H9 (cell line): ENCODE measurements at regions not wholly inside any gene's neighbourhood (a gene's known extent, or its start where the extent isn't known, plus 50 kb on each side); places are given as distances from the start of the nearest gene placed in this dataset.

Experiments used
- DNase-seq: peaks from one replicate; pipeline ENCODE4 v3.0.0-alpha.2; 2017
- H2AFZ ChIP-seq: one replicate; pipeline ENCODE4 v1.6.1; 2013; ENCODE audit warnings: mild to moderate bottlenecking, low read length, control low read depth, moderate library complexity
- H2AK5ac ChIP-seq: 2 replicates; pipeline ENCODE4 v1.6.1; 2013; ENCODE audit warnings: low read length, control low read depth, mixed read lengths; ENCODE audit not compliant: insufficient read length
- H2BK120ac ChIP-seq: one replicate; pipeline ENCODE4 v1.6.1; 2013; ENCODE audit warnings: low read depth, mild to moderate bottlenecking, low read length, control low read depth, inconsistent platforms; ENCODE audit not compliant: poor library complexity, severe bottlenecking
- H2BK12ac ChIP-seq: 2 replicates; pipeline ENCODE4 v1.6.1; 2013; ENCODE audit warnings: low read length, control low read depth, mixed read lengths, low read depth; ENCODE audit not compliant: insufficient read length
- H2BK15ac ChIP-seq: 2 replicates; pipeline ENCODE4 v1.6.1; 2013; ENCODE audit warnings: low read depth, low read length, control low read depth
- H2BK20ac ChIP-seq: one replicate; pipeline ENCODE4 v1.6.1; 2013; ENCODE audit warnings: low read depth, mild to moderate bottlenecking, low read length, control low read depth, inconsistent platforms; ENCODE audit not compliant: poor library complexity, severe bottlenecking
- H2BK5ac ChIP-seq: 2 replicates; pipeline ENCODE4 v1.6.1; 2013; ENCODE audit warnings: low read length, control low read depth, mixed read lengths; ENCODE audit not compliant: insufficient read length
- H3K14ac ChIP-seq: 2 replicates; pipeline ENCODE4 v1.6.1; 2013; ENCODE audit warnings: low read length, control low read depth; ENCODE audit not compliant: insufficient read depth
- H3K18ac ChIP-seq: 2 replicates; pipeline ENCODE4 v1.6.1; 2013; ENCODE audit warnings: low read depth, mild to moderate bottlenecking, mixed read lengths, low read length, control low read depth; ENCODE audit not compliant: insufficient read length
- H3K23ac ChIP-seq: 2 replicates; pipeline ENCODE4 v1.6.1; 2013; ENCODE audit warnings: low read length, control low read depth, mixed read lengths, low read depth; ENCODE audit not compliant: insufficient read length
- H3K23me2 ChIP-seq: 2 replicates; pipeline ENCODE4 v1.6.1; 2013; ENCODE audit warnings: low read depth, mild to moderate bottlenecking, mixed read lengths, low read length, control low read depth; ENCODE audit not compliant: insufficient read length, poor library complexity, severe bottlenecking
- H3K27ac ChIP-seq: 2 replicates; pipeline ENCODE4 v1.5.1; 2013; ENCODE audit warnings: low read length, control low read depth, mixed read lengths, low read depth; ENCODE audit not compliant: insufficient read length
- H3K27me3 ChIP-seq: 2 replicates; pipeline ENCODE4 v1.6.1; 2013; ENCODE audit warnings: low read length, control low read depth, inconsistent platforms; ENCODE audit not compliant: insufficient read depth
- H3K4ac ChIP-seq: 2 replicates; pipeline ENCODE4 v1.6.1; 2013; ENCODE audit warnings: low read depth, mild to moderate bottlenecking, control low read depth, inconsistent platforms, low read length, moderate library complexity
- H3K4me1 ChIP-seq: 2 replicates; pipeline ENCODE4 v1.6.1; 2013; ENCODE audit warnings: low read length, control low read depth, inconsistent platforms; ENCODE audit not compliant: insufficient read depth
- H3K4me2 ChIP-seq: 2 replicates; pipeline ENCODE4 v1.6.1; 2013; ENCODE audit warnings: low read length, control low read depth, mixed read lengths; ENCODE audit not compliant: insufficient read length, insufficient read depth
- H3K56ac ChIP-seq: 2 replicates; pipeline ENCODE4 v1.6.1; 2013; ENCODE audit warnings: low read depth, mild to moderate bottlenecking, mixed read lengths, low read length, control low read depth; ENCODE audit not compliant: insufficient read length
- H3K79me1 ChIP-seq: 2 replicates; pipeline ENCODE4 v1.6.1; 2013; ENCODE audit warnings: low read depth, mild to moderate bottlenecking, moderate library complexity, low read length, control low read depth, inconsistent platforms; ENCODE audit not compliant: insufficient read depth, poor library complexity, severe bottlenecking
- H3K79me2 ChIP-seq: 2 replicates; pipeline ENCODE4 v1.6.1; 2013; ENCODE audit warnings: low read length, control low read depth, inconsistent platforms; ENCODE audit not compliant: insufficient read depth
- H3K9ac ChIP-seq: 2 replicates; pipeline ENCODE4 v1.6.1; 2013; ENCODE audit warnings: low read length, control low read depth, mixed read lengths; ENCODE audit not compliant: insufficient read length; ENCODE audit errors: extremely low read depth
- H3K9me3 ChIP-seq: one replicate; pipeline ENCODE4 v1.6.1; 2013; ENCODE audit warnings: low read depth, low read length, inconsistent platforms; ENCODE audit not compliant: control insufficient read depth
- H3T11ph ChIP-seq: one replicate; pipeline ENCODE4 v1.6.1; 2013; ENCODE audit warnings: mild to moderate bottlenecking, low read length, control low read depth, inconsistent platforms
- H4K20me1 ChIP-seq: one replicate; pipeline ENCODE4 v1.6.1; 2013; ENCODE audit not compliant: control insufficient read depth, insufficient read length, insufficient read depth
- H4K5ac ChIP-seq: 2 replicates; pipeline ENCODE4 v1.6.1; 2013; ENCODE audit warnings: low read depth, mild to moderate bottlenecking, mixed read lengths, low read length, control low read depth; ENCODE audit not compliant: insufficient read length
- H4K8ac ChIP-seq: replicated peaks from 2 replicates; pipeline ENCODE4 v1.6.1; 2013; ENCODE audit warnings: low read length, control low read depth, mixed read lengths, low read depth; ENCODE audit not compliant: insufficient read length
- H4K91ac ChIP-seq: 2 replicates; pipeline ENCODE4 v1.6.1; 2013; ENCODE audit warnings: low read depth, mild to moderate bottlenecking, moderate library complexity, mixed read lengths, low read length, control low read depth; ENCODE audit not compliant: insufficient read length
- H3K27ac Mint-ChIP-seq, 3 experiments: 2 replicates in 2 of 3; 3 replicates in 1 of 3; pipeline ENCODE4 v1.8.0; 2020 to 2021; ENCODE audit warnings: mixed read lengths in 3 of 3, mild to moderate bottlenecking in 1 of 3, moderate library complexity in 1 of 3
- H3K27me3 Mint-ChIP-seq: 2 replicates; pipeline ENCODE4 v1.8.0; 2021; ENCODE audit warnings: low read depth, mild to moderate bottlenecking, moderate library complexity, mixed read lengths
- H3K36me3 Mint-ChIP-seq, 3 experiments: 2 replicates in 2 of 3; 3 replicates in 1 of 3; pipeline ENCODE4 v1.8.0; 2020 to 2021; ENCODE audit warnings: low read depth in 3 of 3, mixed read lengths in 3 of 3; ENCODE audit not compliant: insufficient read depth in 1 of 3
- H3K4me1 Mint-ChIP-seq, 2 experiments: 2 replicates each; pipeline ENCODE4 v1.8.0; 2020; ENCODE audit warnings: mixed read lengths in 2 of 2
- H3K4me3 Mint-ChIP-seq, 2 experiments: 2 replicates in 1 of 2; 3 replicates in 1 of 2; pipeline ENCODE4 v1.8.0; 2020 to 2021; ENCODE audit warnings: mild to moderate bottlenecking in 2 of 2, mixed read lengths in 2 of 2, moderate library complexity in 1 of 2
- H3K9me3 Mint-ChIP-seq, 2 experiments: 2 replicates in 1 of 2; 3 replicates in 1 of 2; pipeline ENCODE4 v1.8.0; 2020; ENCODE audit warnings: mild to moderate bottlenecking in 2 of 2, mixed read lengths in 2 of 2, moderate library complexity in 1 of 2
- WGBS: extraction: QIAGEN DNeasy Blood & Tissue Kit; methylation state at CpG from one replicate; pipeline ENCODE4 v1.1.7; 2013; ENCODE audit warnings: missing lambda C conversion rate, low lambda C conversion rate, mixed read lengths; ENCODE audit not compliant: insufficient read length; ENCODE audit errors: extremely low coverage; 5-methylcytosine and 5-hydroxymethylcytosine counted together
- TF ChIP-seq, protein P1 (sequence below): fragments of 200-600 bp; sonication (generic); conservative IDR thresholded peaks from 3 replicates; pipeline ENCODE4 v1.8.0; 2021; ENCODE audit warnings: antibody characterized with exemption, mild to moderate bottlenecking

GRCh38 chr2:52128081-52128480 is 1096.1 kb upstream of the NRXN1 start:
- no peak overlapping the region for H3K23ac ChIP-seq
- H3K4me1 ChIP-seq = no peaks in the 10 kb centered on the region
- no peak overlapping the region for H3K56ac ChIP-seq
- no peak overlapping the region for H2BK15ac ChIP-seq
- no peak overlapping the region for H4K91ac ChIP-seq
- H4K20me1 ChIP-seq = no peaks in the 10 kb centered on the region
- no peaks in the 10 kb centered on the region for H3K27me3 ChIP-seq
- no peak overlapping the region for H3K9ac ChIP-seq
- H2BK12ac ChIP-seq = no peak overlapping the region
- H2BK120ac ChIP-seq = no peak overlapping the region
- no peaks in the 10 kb centered on the region for H3K79me2 ChIP-seq
- H3K4ac ChIP-seq = no peak overlapping the region
- H3K4me1 Mint-ChIP-seq = peaks cover 9 to 19% of the 10 kb centered on the region in 2 experiments
- H3K23me2 ChIP-seq = no peaks in the 10 kb centered on the region
- H3K14ac ChIP-seq = no peak overlapping the region
- H3K9me3 ChIP-seq = no peaks in the 10 kb centered on the region
- H3K4me3 Mint-ChIP-seq = no peak overlapping the region
- no CpG with 5 or more reads among the region's 3 CpGs for WGBS
- H3K36me3 Mint-ChIP-seq = peaks cover 10 to 13% (median 12%) of the 10 kb centered on the region in 3 experiments; a peak in 6 of 7 replicates
- H2AK5ac ChIP-seq = no peak overlapping the region
- no peak overlapping the region for H3K27ac ChIP-seq
- H3K27ac Mint-ChIP-seq = peak overlapping the region in 2 of 3 experiments; percentile 73 to 75; a peak in 3 of 7 replicates
- TF ChIP-seq, protein P1, sequence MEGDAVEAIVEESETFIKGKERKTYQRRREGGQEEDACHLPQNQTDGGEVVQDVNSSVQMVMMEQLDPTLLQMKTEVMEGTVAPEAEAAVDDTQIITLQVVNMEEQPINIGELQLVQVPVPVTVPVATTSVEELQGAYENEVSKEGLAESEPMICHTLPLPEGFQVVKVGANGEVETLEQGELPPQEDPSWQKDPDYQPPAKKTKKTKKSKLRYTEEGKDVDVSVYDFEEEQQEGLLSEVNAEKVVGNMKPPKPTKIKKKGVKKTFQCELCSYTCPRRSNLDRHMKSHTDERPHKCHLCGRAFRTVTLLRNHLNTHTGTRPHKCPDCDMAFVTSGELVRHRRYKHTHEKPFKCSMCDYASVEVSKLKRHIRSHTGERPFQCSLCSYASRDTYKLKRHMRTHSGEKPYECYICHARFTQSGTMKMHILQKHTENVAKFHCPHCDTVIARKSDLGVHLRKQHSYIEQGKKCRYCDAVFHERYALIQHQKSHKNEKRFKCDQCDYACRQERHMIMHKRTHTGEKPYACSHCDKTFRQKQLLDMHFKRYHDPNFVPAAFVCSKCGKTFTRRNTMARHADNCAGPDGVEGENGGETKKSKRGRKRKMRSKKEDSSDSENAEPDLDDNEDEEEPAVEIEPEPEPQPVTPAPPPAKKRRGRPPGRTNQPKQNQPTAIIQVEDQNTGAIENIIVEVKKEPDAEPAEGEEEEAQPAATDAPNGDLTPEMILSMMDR = no peak
- peaks cover 13 to 21% of the 10 kb centered on the region in 2 experiments; a peak in 4 of 5 replicates for H3K9me3 Mint-ChIP-seq
- H2AFZ ChIP-seq = no peak overlapping the region
- no peak overlapping the region for H2BK5ac ChIP-seq
- H3K18ac ChIP-seq = no peak overlapping the region
- no peak for DNase-seq
- H3K27me3 Mint-ChIP-seq = no peaks in the 10 kb centered on the region
- no peaks in the 10 kb centered on the region for H3K79me1 ChIP-seq
- no peak overlapping the region for H4K8ac ChIP-seq
- H4K5ac ChIP-seq = no peak overlapping the region
- H2BK20ac ChIP-seq = no peak overlapping the region
- no peak overlapping the region for H3K4me2 ChIP-seq
- H3T11ph ChIP-seq = no peak overlapping the region
